HG03442 (cell line): ENCODE measurements at regions not wholly inside any gene's neighbourhood (a gene's known extent, or its start where the extent isn't known, plus 50 kb on each side); places are given as distances from the start of the nearest gene placed in this dataset.

ENCODE experiments used
- ATAC-seq: cut with Tn5 transposase; IDR thresholded peaks from one replicate; pipeline ENCODE4 v1.9.1; 2021; ENCODE audit warnings: mild to moderate bottlenecking, moderate library complexity; ENCODE audit not compliant: unreplicated experiment

DNA sequence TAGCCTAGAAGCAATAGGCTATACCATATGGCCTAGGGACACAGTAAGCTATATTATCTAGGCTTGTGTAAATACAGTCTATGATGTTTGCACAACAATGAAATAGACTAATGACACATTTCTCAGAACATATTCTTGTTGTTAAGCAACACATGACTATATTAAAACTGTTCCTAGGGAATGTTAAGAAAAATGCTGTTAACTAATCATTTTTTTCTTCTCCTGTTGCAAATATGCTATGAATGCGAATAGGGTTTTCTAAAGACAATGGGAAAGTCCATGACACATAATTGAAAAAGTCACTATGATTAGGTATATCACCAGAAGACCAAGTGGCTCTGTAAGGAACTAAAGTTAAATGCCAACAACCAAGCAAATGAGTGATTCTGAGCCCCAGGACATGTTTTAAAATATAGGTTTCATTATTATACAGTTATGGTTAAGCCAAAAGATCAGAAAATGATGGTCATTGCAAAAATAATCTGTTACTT, 454.0 kb upstream of the SORCS1 start:
- ATAC-seq: no peak

DNA sequence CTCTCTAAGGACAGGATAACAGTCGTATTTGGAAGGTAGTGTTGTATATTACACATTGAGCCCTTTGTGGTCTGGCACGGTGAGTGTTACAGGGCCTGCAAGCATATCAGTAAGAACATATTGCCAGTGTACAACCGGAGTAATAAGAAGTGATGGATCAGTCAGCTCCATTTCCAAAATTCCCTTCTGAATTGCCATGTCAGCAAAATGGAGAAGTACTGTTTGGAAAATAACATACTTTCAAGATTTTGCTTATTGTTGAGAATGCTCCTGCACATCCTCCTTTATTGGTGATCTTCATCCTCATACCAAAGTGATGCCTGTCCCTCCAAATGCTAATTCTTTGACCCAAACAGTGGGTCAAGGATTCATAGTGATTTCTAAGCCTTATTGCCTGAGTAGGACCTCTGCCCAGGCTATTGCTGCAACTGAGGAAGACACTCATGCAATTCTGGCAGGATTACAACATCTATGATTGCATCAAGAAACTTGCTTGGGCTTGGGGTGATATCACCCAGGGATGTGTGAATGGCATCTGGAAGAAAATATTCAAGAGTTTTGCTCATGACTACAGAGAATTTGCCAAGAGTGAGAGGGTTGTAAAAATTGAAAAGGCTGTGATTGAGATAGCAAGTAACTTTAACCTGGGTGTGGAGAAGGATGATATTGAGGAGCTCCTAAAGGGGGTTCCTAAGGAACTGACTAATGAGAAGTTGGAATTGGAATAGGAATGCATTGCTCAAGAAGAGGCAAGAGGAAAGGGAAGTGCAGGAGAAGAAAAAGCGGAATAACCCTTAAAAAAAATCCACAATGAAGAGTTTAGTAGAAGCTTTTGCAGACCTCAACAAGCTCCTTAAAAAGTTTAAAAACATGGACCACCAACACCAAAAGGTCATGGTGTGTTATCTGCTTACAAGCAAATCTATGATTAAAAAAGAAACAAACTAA, 452.2 kb upstream of the SORCS1 start:
- ATAC-seq: no peak

DNA sequence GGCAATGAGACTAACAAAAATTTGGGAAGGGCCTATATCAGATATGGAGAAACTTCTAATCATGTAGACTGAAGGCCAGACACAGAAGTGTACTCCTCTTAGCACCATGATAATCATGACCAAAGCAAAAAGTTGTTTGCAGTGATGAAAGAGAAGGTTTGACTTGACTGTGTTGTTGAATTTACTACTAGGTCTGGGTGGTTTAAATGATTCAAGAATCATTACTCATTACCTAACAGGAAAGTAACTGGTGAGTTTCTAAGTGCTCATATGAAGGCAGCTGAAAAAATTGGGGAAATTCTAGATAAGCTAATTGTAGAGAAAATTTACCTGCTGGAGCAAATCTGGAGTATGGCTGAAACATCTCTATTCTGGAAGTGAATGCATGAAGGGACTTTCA, 451.5 kb upstream of the SORCS1 start:
- no peak for ATAC-seq

DNA sequence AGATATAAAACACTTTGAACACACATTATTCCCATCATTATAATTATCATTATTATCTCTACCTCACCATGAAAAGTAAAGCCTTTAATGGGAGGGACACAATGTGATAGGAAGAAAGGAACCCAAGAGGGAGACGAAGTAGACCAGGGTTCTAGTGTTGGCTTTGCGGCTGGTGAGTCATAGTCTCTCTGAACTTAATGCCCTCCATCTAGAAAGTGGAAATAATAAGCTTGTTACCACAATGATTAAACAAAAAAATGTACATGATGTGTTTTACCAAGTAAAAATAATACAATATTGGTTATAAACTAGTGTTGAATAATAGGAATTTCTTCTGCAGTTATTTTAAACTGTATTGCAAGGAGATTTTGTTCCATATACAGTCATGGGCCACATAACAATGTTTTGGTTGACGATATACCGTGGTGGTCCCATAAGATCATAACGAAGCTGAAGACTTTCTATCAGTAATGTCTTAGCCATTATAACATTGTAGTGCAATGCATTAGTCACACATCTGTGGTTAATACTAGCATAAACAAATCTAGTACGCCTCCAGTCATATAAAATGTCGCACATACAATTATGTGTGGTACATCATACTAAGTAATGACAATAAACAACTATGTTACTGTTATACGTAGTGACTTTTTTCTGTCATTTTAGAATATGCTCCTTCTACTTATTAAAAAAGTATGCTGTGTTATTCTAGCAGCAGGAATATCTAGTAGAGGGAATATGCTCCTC, 450.6 kb upstream of the SORCS1 start:
- ATAC-seq: no peak

DNA sequence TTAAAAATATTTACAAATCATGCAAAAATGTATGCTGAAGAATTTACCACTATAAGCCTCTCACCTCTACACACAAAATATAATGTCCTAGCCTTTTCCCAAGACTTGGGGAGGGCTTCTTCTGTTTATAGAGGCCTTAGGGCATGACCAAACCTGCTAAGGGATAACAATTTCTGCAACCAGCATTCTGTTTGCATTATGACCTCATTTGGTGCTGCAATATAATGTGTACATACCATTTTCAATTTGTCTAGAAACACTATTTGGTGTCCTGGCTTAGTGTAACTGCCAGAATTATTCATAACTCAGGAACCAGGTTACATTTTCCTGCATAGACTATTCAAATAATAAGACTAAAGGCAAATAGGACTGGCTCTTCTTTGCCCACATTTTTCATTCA, 446.6 kb upstream of the SORCS1 start:
- no peak for ATAC-seq

DNA sequence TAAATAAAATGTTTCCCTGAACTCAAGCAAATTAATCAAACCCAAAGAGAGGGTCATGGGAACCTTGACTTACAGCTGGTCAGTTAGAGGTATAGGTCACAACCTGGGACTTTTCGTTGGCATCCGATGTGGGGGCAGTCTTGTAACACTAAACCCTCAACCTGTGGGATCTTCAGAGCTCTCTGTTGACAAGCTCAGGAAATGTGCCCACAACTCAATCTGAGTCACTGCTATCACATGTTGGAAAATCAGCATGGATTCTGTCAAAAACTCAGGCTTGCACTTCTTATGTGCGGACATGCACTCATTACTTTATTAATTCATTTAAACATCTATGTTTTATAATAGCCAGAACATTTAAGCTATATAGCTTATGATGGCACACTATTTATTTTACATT, 424.6 kb upstream of the SORCS1 start:
- ATAC-seq: no peak

DNA sequence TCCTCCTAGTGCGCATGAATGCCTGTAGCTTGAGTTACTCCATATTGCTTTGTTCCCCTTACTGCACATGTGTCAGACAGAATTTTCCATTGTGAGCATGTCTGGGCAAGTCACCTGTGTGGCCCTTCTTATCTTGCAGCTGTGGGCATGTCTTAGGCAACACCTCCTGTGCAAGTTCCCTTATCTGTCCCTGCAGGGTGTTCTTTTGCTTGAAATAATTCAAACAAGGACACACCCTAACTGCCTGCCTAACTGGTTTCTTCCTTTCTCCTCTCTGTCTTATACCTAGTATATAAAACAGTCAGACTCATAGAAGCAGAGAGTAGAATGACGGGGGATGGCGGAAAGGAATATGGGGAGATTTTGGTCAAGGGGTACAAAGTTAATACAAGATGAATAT, 421.1 kb upstream of the SORCS1 start:
- no peak for ATAC-seq

DNA sequence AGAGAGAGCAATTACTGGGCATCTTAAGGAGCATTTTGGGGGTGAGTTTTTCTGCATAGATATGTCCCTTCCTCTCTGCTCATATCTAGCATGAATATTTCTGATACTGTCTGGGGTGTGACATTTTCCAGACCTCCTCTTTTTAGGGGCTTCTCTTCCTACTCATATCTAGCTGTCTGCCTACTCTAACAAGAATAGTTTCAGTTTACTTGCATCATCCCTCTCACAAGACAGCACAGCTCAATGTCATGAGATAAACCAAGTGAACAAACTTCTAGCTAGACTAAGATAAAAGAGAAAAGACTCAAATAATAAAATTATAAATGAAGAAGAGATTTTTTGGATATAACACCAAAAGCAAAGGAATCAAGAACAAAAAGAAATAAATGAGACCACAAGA, 419.5 kb upstream of the SORCS1 start:
- ATAC-seq: no peak

DNA sequence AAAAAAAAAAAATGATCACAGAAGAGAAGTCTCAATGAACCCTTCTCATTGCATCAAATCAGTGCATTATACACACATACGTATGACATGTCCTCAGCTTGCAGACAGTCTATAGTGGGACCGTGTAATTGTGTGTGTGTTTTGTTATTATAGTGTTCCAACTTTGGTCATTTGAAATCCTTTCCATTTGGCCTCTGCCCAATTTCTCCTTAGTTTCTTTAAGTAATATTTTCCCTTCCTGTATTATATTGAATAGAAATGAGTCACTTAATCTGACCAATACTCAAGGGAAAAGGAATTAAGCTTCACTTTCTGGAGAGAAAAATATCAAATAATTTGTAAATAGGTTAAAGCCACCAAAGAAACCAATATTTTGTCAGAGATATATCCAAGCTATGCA, 415.5 kb upstream of the SORCS1 start:
- ATAC-seq: no peak

DNA sequence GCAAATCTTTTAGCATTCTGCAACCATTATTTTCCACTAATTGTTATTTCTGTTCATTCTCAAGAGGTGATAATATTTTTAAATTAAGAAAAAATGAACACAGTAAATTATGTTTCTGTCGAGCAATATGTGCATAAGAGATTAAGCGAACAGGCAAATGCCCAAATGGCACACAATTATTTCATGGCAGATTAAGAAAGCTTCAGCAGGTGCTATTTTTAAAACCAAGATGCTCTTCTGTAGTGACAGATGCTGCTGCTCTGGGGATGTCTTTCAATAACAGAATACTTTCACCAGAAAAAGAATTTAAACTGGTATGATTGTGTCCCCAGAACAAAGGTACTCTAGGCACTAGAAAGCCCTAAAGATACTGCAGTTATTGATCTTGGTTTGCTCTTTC, 412.7 kb upstream of the SORCS1 start:
- ATAC-seq: no peak

DNA sequence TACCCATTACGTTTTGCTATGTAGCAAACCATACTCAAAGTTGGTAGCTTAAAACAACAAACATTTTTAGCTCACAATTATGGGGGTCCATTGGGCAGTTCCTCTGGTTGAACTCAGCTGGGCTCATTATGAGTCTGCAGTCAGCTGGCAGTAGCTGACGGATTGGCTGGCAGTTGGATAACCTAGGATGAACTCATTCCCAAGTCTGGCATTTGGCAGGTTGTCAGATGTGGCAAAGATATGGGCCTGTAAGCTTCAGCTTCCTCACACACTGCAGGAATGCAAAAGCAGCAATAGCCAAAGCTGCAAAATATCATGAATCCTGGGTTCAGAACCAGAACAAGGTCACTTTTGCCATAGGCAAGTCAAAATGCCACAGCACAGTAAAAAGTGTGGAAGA, 412.2 kb upstream of the SORCS1 start:
- no peak for ATAC-seq

DNA sequence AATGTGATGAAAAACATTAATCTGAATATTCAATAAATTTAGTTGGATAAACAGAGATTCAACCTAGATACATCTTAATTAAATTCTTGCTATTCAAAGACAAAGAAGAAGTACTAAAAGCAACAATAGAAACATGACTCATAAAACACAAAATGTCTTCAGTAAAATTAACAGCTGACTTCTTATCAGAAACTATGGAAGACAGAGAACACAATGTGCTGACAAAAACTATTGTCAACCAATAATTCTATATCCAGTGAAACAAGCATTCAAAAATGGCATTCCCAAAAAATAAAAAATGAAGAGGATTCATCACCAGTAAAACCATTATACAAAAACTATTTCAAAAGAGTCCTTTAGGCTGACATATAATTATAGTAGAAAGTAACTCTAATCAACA, 400.5 kb upstream of the SORCS1 start:
- no peak for ATAC-seq

DNA sequence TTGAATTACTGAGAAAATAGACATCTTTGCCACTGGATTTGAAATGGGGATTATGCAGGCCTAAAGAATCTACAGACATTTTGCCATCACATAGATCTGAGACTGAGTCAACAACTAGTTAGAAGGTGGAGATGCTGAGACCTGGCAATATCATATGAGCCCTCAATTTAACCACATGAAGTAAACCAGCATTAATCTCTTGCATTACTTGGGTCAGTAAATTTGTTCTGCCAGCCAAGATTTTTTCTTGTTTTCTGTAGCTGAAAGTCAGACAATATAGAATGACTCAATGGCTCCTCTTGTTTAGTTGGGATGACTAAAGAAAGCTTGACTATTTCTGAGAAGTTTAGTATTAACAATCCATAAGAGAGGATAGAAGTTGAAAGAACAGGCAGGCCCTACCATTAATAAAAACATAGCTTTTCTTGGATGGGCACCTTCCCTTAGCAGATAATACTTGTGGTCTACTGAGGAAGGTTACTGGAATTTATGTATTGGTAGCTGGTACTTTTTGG, 396.7 kb upstream of the SORCS1 start:
- no peak for ATAC-seq

DNA sequence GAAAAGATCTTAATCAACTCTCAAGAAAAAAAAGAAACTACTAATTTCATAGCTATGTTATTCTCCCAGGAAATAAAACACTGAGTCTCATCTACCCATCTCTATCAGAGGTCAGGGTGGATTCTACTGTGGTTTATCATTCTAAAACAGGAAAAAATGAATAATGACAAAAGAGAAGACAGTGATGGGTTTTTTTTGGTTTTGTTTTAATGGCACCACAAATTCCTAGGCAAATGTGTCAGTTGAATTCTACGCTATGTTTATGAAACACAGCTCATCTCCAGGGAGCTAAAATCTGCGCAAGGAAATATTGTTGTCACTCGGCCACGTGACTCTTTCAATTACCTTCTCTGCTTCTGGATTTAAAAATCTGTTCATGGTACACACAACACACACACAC, 393.4 kb upstream of the SORCS1 start:
- ATAC-seq: no peak

DNA sequence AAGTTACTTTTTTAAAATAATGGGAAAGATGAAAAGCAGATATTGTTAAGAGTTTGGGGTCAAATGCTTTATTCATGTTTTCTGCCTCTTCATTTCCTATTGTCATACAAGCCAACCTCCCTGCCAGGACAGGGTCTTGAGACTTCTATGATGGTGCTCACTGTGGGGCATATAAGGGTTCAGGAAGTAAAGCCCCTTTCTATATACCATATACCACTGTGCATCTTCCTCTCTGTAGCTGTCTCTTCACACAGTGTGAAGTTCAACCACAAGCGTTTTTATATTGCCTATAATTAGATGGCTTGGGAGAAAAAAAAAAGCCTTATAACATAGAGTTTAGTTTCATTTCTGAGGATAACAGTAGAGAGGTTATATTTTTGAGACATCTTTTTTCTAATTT, 389.8 kb upstream of the SORCS1 start:
- ATAC-seq: no peak

DNA sequence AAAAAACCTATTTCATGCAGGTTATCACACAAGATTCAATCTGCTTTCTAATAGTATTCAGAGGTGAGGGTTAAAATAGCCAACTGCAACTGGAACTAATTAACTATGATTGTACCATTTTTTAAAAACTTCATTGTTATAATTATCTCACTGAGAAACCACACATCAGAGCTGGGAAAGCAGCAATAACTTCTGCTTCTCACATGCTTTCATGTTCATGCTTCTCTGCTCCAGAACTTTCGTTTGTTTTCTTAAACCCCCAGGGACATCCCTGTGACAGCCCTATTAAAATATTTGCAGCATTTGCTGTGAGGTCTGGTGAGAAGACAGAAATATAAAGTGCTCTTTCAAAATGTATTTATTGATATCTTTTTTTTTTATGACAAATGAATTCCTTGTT, 389.0 kb upstream of the SORCS1 start:
- no peak for ATAC-seq

DNA sequence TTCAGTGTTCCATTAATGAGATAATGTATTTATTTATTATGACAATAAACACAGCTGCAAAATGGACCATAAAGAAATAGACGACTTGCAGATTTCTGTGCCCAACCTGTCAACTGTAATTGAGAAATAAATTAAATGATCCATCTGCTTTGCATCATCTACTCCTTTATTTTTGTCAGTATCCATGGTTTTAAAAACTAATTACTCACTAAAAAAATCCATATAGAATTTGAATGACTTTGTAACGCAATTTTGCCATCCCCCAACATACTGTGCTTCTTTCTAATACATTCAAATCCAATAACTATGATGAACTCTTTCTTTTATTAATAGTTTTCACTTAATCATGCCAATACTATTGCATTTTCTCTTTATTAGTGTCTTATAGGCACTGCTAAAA, 388.5 kb upstream of the SORCS1 start:
- ATAC-seq: no peak

DNA sequence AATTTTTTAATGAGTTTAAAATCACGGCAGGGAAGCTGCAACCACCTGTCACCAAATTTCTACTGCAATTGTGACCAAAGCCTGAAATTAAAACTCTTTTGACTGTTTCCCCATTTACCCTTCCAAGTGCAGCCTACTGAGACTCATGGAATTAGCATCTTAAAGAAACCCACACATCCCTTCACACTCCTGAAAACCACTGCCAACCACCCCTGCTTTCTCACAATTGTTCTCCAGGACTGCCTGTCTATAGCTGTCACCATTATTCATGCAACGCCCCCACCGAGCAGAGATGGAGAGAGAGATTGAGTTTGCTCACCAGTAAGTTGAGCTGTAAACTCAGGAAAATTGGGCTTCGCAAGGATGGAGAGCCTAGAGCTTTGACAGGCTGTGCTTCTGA, 383.8 kb upstream of the SORCS1 start:
- no peak for ATAC-seq

DNA sequence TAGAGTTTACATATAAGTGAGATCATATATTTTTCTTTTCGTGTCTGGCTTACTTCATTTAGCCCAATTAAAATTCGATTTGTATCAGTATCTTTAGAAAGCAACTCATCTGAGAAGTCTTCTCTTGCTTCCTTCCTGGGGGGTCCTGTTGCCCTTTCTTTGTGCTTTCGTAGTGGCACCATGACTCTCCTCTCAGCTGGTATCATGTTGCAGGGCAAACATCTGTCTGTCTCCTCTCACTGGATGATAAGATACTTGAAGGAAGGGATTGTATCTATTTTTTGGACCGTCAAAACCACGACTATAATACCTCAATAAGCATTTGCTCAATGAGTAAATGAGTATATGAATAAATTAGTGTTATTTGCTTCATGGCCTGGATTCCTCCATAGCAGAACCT, 382.5 kb upstream of the SORCS1 start:
- no peak for ATAC-seq

DNA sequence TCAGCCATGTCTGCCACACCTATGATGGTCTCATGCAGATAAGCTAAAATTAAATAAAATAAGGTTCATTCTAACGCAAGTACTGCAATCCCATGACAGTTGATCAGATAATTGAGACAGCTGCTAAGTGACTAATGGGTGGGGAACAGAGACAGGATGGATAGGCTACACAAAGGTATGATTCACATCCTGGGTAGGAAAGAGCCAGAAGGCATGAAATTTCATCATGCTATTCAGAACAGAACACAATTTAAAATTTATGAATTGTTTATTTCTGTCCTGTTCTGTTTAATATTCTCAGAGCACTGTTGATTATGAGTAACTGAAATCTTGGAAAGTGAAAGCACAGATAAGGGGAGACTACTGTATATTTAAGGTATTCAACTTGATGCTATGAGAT, 381.8 kb upstream of the SORCS1 start:
- no peak for ATAC-seq

DNA sequence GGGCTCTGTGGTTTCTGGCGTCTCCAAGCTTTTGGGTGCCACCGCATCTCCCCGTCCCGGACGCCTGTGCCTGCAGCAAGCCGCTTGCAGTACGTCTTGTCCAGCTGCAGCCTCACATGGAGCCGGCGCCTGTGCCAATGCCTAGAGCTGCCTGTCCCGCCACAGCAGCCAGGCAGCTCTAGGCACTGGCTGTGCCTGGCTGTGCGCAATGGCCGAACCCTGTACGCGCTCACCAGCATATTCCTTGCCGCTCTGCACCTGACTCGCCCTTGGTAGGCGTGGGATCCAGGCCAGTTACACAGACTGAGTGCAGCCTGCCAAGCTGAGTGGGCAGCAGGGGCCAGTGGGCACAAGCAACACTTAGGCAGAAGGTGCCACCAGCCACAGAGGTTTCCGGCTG, 381.2 kb upstream of the SORCS1 start:
- no peak for ATAC-seq
